DMS 273 (cell line): ENCODE measurements at regions not wholly inside any gene's neighbourhood (a gene's known extent, or its start where the extent isn't known, plus 50 kb on each side); places are given as distances from the start of the nearest gene placed in this dataset.
A peak's percentile ranks its signal among the peaks of the same experiment; 100 is the strongest.

Experiments
- DNase-seq: peaks from one replicate; lab custom pipeline; 2025; ENCODE audit not compliant: unreplicated experiment; lab: John Stamatoyannopoulos, UW

- no peak for DNase-seq
These were observed 640.2 kb upstream of the PKN2 start for GRCh38 chr1:88043834-88044233.

- no peak for DNase-seq
These were observed 631.9 kb upstream of the PKN2 start for GRCh38 chr1:88052167-88052566.

GRCh38 chr1:88053065-88053464 is 631.0 kb upstream of the PKN2 start:
- DNase-seq = no peak

GRCh38 chr1:88056881-88057280 is 627.2 kb upstream of the PKN2 start:
- DNase-seq = no peak

GRCh38 chr1:88058205-88058604 is 625.9 kb upstream of the PKN2 start:
- no peak for DNase-seq

- no peak for DNase-seq
These were observed 623.9 kb upstream of the PKN2 start for GRCh38 chr1:88060112-88060673.

GRCh38 chr1:88060750-88061491 is 623.2 kb upstream of the PKN2 start:
- DNase-seq = no peak

GRCh38 chr1:88061492-88062177 is 622.4 kb upstream of the PKN2 start:
- peak; percentile 53 for DNase-seq

- no peak for DNase-seq
These were observed 621.4 kb upstream of the PKN2 start for GRCh38 chr1:88062650-88063153.

- DNase-seq = no peak
These were observed 620.5 kb upstream of the PKN2 start for GRCh38 chr1:88063605-88064004.

GRCh38 chr1:88068407-88068960 is 615.6 kb upstream of the PKN2 start:
- DNase-seq = no peak

- DNase-seq = no peak
These were observed 613.1 kb upstream of the PKN2 start for GRCh38 chr1:88070956-88071355.

- DNase-seq = no peak
These were observed 609.4 kb upstream of the PKN2 start for GRCh38 chr1:88074661-88075060.

GRCh38 chr1:88075813-88076212 is 608.3 kb upstream of the PKN2 start:
- DNase-seq = no peak

GRCh38 chr1:88079036-88079435 is 605.0 kb upstream of the PKN2 start:
- peak; percentile 23 for DNase-seq

- DNase-seq = no peak
These were observed 603.2 kb upstream of the PKN2 start for GRCh38 chr1:88080875-88081274.

GRCh38 chr1:88088481-88088880 is 595.6 kb upstream of the PKN2 start:
- no peak for DNase-seq

GRCh38 chr1:88089961-88090360 is 594.1 kb upstream of the PKN2 start:
- DNase-seq = no peak

GRCh38 chr1:88098881-88099280 is 585.2 kb upstream of the PKN2 start:
- DNase-seq = no peak

GRCh38 chr1:88101041-88101440 is 583.0 kb upstream of the PKN2 start:
- DNase-seq = no peak

GRCh38 chr1:88104236-88104635 is 579.8 kb upstream of the PKN2 start:
- DNase-seq = no peak

- no peak for DNase-seq
These were observed 579.2 kb upstream of the PKN2 start for GRCh38 chr1:88104886-88105285.
